NCI-H1417 (cell line): ENCODE measurements at regions not wholly inside any gene's neighbourhood (a gene's known extent, or its start where the extent isn't known, plus 50 kb on each side); places are given as distances from the start of the nearest gene placed in this dataset.
"Not testable (repeated sequence)": the region's sequence is repeated elsewhere in the genome, so short reads cannot be mapped to it uniquely, and the experiment has no call there.

Experiments
- DNase-seq, 3 experiments: peaks; one replicate each; lab custom pipeline; 2025; lab: John Stamatoyannopoulos, UW

DNA sequence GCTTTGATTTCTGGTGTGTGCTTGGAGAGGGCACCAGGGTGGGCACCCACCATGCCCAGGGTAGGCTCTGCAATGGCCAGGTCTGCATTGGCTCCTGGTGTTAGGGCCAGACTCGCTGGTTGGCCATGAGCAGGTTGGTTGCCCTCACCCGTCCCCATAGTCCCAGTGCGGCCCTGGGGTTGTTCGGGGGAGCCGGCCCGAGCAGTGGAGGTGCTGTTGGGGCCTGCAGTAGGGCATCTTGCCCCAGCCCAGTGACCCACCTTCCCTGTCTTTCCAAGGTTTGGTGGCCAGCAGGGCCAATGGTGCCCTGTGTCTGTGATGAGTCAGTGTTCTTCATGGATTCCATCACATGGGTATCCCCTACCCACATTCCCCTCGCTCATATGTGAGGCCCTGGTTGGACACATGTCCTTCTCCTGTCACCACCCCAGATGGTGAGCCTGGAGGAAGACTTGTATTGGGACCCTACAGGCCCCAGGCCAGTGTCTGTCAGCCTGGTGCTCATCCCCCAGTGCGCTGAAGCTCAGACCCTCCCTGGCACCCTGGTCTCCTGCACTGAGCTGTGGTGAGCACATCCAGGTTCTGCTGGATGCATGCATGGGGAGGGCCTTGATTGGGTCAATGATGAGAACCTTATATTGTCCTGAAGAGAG is 190.1 kb downstream of the UBE3A start:
- DNase-seq = no peak

DNA sequence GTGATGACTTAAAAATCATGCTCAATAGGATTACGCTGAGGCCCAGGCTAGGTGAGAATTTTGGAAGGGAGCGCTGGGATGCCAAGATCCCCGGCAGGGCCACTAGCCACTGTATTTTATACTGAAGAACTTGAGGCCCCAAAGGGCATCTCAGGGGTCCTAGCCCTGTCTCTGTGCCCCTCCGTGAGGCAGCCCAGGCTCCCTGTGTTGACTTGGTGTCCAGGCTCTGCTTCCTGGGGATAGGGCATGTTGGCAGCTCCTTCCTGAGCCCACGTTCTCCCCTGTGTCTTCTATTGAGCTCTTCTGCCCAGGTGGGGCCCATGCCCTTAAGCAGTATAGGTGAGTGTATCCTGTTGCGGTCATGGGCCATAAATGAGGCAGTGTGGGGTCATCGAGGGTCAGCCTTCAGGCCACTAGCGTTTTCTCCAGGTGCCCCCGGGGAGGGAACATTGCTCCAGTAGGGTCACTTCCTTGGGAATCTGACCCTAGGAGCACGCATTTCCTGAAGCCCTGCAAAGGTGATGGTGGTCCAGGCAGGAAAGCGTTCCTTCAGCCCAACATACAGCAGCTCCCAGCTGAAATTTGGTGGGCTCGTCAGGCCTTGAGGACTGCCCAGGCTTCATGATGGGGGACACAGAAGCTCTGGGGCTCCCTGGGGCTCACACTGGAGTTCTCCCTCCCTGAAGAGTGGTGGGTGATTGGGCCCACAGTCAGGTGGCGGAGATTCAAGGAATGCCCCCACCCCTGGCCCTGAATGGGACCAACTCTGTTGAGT is 189.4 kb downstream of the UBE3A start:
- no peak for DNase-seq

DNA sequence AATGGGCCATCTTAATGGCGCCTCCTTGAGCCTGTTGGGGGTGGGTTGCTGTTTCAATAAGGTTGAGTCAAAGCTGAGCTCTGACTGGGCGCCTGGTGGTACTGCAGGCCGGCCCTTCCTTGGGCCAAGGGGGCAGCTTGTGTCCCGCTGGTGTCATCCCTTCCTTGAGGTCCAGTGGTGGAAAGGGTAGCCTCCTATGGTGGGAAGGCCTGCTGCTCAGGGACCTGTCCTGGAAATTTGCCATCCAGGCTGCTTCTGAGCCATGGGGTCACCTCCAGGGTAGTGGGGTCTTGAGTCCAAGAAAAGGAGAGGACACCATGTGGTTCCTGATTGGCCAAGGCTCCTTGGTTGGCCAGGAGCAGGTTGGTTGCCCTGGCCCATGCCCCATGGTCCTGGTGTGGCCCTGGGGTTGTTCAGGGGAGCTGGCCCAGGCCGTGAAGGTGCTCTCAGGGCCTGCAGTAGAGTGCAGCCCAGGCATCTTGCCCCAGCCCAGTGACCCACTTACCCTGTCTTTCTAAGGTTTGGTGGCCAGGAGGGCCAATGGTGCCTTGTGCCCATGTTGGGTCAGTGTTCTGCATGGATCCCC is 188.7 kb downstream of the UBE3A start:
- no peak for DNase-seq

DNA sequence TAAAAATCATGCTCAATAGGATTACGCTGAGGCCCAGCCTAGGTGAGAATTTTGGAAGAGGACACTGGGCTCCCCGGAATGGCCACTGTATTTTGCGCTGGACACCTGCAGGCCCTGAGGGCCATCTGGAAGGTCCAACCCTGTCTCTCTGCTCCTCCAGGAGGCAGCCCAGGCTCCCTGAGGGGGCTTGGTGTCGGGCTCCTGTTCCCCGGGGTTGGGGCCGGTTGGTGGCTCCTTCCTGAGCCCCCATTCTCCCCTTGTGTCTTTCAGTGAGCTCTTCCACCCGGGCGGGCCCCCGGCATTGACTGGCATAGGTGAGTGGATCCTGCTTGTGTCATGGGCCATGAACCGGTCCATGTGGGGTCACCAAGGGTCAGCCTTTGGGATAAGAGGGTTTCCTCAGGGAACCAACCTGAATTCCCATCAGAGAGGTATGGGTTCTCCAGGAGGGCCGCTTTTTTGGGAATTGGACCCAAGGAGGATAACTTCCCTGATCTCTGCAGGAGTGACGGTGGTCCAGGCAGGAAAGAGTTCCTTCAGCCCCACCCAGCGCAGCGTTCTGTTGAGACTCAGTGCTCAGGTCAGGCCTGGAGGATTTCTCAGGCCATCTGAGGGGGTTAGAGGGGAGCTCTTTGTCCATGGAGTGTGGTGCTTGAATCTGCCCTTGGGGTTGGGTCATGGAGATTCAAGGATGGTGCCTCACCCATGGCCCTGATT is 187.8 kb downstream of the UBE3A start:
- no peak for DNase-seq

DNA sequence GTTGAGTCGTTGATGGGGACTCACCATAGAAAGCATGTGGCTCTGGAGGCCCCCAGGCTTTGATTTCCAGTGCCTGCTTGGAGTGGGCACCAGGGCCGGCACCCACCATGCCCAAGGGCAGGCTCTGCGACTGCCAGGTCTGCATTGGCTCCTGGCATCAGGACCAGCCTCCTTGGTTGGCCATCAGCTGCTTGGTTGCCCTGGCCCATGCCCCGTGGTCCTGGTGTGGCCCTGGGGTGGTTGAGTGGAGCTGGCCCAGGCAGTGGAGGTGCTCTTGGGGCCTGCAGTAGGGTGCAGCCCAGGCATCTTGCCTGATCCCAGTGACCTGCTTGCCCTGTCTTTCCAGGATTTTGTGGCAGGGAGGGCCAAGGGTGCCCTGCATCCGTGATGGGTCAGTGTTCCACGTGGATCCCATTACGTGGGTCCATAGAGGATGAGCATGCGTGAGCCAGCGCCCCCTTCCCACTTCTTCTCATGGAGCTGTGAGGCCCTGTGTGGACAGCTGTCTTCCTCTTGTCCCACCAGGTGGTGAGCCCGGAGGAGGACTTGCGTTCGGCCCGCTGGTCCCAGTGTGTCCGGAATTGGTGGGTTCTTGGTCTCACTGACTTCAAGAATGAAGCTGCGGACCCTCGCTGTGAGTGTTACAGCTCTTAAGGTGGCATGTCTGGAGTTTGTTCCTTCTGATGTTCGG is 187.0 kb downstream of the UBE3A start:
- no peak for DNase-seq

DNA sequence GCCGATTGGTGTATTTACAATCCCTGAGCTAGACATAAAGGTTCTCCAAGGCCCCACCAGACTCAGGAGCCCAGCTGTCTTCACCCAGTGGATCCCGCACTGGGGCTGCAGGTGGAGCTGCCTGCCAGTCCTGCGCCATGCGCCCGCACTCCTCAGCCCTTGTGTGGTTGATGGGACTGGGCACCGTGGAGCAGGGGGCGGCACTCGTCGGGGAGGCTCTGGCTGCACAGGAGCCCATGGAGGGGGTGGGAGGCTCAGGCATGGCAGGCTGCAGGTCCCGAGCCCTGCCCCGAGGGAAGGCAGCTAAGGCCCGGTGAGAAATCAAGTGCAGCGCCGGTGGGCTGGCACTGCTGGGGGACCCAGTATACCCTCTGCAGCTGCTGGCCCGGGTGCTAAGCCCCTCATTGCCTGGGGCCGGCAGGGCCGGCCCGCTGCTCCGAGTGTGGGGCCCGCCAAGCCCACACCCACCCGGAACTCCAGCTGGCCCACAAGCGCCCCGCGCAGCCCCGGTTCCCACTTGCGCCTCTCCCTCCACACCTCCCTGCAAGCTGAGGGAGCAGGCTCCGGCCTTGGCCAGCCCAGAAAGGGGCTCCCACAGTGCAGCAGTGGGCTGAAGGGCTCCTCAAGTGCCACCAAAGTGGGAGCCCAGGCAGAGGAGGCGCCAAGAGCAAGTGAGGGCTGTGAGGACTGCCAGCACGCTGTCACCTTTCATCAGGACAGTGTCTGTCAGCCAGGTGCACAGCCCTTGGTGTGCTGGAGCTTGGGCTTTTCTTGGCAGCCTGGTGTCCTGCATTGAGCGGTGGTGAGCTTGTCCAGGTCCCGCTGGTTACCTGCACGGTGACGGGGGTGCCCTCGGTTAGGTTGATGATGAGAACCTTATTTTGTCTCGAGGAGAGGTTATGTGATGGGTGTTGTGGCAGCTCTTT is 185.5 kb downstream of the UBE3A start:
- DNase-seq = not testable (repeated sequence)

DNA sequence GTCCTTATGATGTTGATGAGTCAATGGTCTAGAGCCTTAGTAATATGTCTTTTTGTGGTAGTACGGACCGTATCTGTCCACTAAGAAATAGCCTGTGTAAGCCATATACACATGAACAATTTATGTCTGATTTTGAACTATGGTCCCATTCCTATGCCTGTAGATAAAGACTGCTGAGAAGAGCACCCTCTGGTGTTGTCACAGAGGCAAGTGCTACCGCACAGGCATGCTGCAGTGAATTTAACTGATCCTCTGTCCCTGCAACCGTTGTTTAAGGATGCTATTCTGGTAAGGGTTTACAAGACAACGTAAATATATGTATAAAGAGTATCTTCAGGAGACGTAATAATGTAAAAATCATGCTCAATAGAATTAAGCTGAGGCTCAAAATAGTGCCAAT is 170.7 kb downstream of the UBE3A start:
- DNase-seq = peak in 1 of 3 experiments; percentile 18
